MCF 10A (cell line): ENCODE measurements at regions not wholly inside any gene's neighbourhood (a gene's known extent, or its start where the extent isn't known, plus 50 kb on each side); places are given as distances from the start of the nearest gene placed in this dataset.

Experiments used
- BruUV-seq: library from RNA; stranded (reverse); fragments of 400-500 nt; replicated peaks from 2 replicates; lab custom pipeline; 2021; lab: Mats Ljungman, UMichigan
- CTCF ChIA-PET: fragments of 300-600 bp; sonication (Branson Sonifier 250); formaldehyde crosslinking; extraction: SDS; loops from one replicate; lab custom pipeline; 2021; ENCODE audit warnings: antibody characterized with exemption, inconsistent platforms; lab: Yijun Ruan, JAX
- POLR2A ChIA-PET: fragments of 300-600, 350-650 bp; sonication (Branson Sonifier 250); formaldehyde crosslinking; extraction: SDS; loops from one replicate; lab custom pipeline; 2020; ENCODE audit warnings: antibody characterized with exemption, inconsistent platforms; lab: Yijun Ruan, JAX
- DNase-seq: peaks from one replicate; pipeline ENCODE4 v3.0.0-alpha.2; 2018; ENCODE audit not compliant: unreplicated experiment
- H3K27ac Mint-ChIP-seq: one replicate; pipeline ENCODE4 v1.8.0; 2022; ENCODE audit warnings: mild to moderate bottlenecking, low read depth, mixed read lengths; ENCODE audit not compliant: unreplicated experiment
- H3K27me3 Mint-ChIP-seq: one replicate; pipeline ENCODE4 v1.8.0; 2022; ENCODE audit warnings: mixed read lengths; ENCODE audit not compliant: insufficient read depth, unreplicated experiment
- H3K36me3 Mint-ChIP-seq: one replicate; pipeline ENCODE4 v1.8.0; 2022; ENCODE audit warnings: mild to moderate bottlenecking, moderate library complexity, mixed read lengths; ENCODE audit not compliant: insufficient read depth, unreplicated experiment
- H3K4me1 Mint-ChIP-seq: one replicate; pipeline ENCODE4 v1.8.0; 2022; ENCODE audit warnings: mixed read lengths; ENCODE audit not compliant: insufficient read depth, unreplicated experiment
- H3K4me3 Mint-ChIP-seq: one replicate; pipeline ENCODE4 v1.8.0; 2022; ENCODE audit warnings: mild to moderate bottlenecking, moderate library complexity, mixed read lengths; ENCODE audit not compliant: unreplicated experiment
- H3K9me3 Mint-ChIP-seq: one replicate; pipeline ENCODE4 v1.8.0; 2022; ENCODE audit warnings: mixed read lengths; ENCODE audit not compliant: unreplicated experiment
- intact Hi-C: fragments of 100-400 bp; cut with micrococcal nuclease; formaldehyde crosslinking; loops from 2 replicates; pipeline ENCODE4 v1.14.1; 2022
- TF ChIP-seq, protein P1 (sequence below): fragments of 200-600 bp; IDR thresholded peaks from one replicate; pipeline ENCODE4 v1.8.0; 2022; ENCODE audit warnings: antibody characterized with exemption, mild to moderate bottlenecking; ENCODE audit not compliant: unreplicated experiment

DNA sequence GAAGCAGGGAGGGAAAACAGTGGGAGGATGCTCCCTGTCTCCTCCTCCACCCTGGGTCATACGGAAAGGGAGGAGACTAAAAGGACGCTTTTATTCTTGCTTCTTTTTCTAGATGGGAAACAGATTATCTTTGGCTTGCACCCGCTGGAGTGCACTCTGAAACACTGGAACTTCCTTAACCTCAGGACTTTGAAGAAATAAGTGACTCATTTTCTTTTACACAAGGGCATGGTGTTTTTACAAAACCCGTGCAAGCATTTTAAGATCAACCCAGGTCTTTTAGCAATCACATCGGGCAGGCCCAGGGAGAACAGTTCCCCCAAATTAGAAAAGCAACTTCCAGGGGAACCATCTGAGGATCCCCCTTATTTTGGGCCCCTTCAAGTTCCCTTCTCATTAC, 80.9 kb upstream of the TSPAN11 start:
- no peak overlapping the region for H3K4me3 Mint-ChIP-seq
- H3K4me1 Mint-ChIP-seq: no peaks in the 10 kb centered on the region
- TF ChIP-seq, protein P1, sequence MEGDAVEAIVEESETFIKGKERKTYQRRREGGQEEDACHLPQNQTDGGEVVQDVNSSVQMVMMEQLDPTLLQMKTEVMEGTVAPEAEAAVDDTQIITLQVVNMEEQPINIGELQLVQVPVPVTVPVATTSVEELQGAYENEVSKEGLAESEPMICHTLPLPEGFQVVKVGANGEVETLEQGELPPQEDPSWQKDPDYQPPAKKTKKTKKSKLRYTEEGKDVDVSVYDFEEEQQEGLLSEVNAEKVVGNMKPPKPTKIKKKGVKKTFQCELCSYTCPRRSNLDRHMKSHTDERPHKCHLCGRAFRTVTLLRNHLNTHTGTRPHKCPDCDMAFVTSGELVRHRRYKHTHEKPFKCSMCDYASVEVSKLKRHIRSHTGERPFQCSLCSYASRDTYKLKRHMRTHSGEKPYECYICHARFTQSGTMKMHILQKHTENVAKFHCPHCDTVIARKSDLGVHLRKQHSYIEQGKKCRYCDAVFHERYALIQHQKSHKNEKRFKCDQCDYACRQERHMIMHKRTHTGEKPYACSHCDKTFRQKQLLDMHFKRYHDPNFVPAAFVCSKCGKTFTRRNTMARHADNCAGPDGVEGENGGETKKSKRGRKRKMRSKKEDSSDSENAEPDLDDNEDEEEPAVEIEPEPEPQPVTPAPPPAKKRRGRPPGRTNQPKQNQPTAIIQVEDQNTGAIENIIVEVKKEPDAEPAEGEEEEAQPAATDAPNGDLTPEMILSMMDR: no peak
- intact Hi-C loops: no loop called here
- H3K27ac Mint-ChIP-seq: no peak overlapping the region
- ChIA-PET CTCF (interaction anchor here (0.9 to 11.1 kb wide), 3 partner anchors 36 to 426 kb away, joined by 8 to 141 read pairs (median 44); no protein-coding TSS in a partner anchor), POLR2A (no interaction called here)
- no peaks in the 10 kb centered on the region for H3K27me3 Mint-ChIP-seq
- peaks cover 6% of the 10 kb centered on the region for H3K36me3 Mint-ChIP-seq
- no TSS peak for BruUV-seq
- no peaks in the 10 kb centered on the region for H3K9me3 Mint-ChIP-seq
- DNase-seq: peak; percentile 14

DNA sequence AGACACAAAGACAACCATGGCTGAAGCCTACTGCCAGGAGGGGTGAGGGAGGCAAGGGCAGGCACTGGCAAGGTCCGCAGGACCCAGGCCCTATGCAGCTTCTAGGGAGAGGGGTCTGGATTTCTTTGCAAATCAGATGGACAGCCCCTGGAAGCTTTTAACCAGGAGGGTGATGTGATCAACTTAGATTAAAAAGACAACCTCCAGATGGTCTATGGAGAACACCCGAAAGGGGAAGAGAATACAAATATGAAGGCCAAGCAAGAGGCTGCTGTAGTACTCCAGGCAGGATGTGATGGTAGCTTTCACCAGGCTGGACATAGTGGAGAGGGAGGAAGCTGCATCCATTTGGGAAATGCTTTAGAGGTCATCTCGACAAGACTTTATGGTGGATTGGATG, 83.3 kb upstream of the TSPAN11 start:
- TF ChIP-seq, protein P1: no peak
- DNase-seq: no peak
- no TSS peak for BruUV-seq
- CTCF ChIA-PET: interaction anchor here (0.6 to 11.1 kb wide), 6 partner anchors 8 to 439 kb away, joined by 3 to 141 read pairs (median 5); partner anchors contain the start of gene CAPRIN2
- H3K4me1 Mint-ChIP-seq: no peaks in the 10 kb centered on the region
- POLR2A ChIA-PET: interaction anchor here (0.5 to 0.8 kb wide), 2 partner anchors 147 to 557 kb away, joined by 3 read pairs; no protein-coding TSS in a partner anchor
- H3K4me3 Mint-ChIP-seq: no peak overlapping the region
- no peaks in the 10 kb centered on the region for H3K27me3 Mint-ChIP-seq
- no peaks in the 10 kb centered on the region for H3K9me3 Mint-ChIP-seq
- intact Hi-C loops: no loop called here
- no peak overlapping the region for H3K27ac Mint-ChIP-seq
- H3K36me3 Mint-ChIP-seq: peaks cover 6% of the 10 kb centered on the region

DNA sequence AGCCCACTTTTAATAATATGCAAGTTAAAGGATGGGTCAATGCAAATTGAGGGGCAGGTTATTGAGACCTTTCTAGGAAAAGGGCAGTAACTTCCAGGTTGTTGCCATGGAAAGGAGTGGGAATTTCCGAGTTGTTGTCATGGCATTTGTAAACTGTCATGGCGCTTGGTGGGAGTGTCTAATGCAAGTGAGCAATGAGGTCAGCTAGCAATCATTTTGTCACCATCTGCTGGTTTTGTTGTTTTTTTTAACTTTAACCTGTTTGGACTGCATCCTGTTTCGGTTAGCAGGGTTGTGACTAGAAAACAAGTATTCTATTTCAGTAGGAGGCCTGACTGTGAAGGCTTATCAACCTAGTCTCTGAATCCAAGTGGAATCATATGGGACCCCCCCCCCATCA, 85.8 kb upstream of the TSPAN11 start:
- H3K36me3 Mint-ChIP-seq: peaks cover 6% of the 10 kb centered on the region
- H3K9me3 Mint-ChIP-seq: no peaks in the 10 kb centered on the region
- DNase-seq: no peak
- TF ChIP-seq, protein P1: no peak
- peaks cover 10% of the 10 kb centered on the region for H3K4me1 Mint-ChIP-seq
- H3K27ac Mint-ChIP-seq: no peak overlapping the region
- peaks cover 20% of the 10 kb centered on the region for H3K27me3 Mint-ChIP-seq
- intact Hi-C loops: no loop called here
- ChIA-PET POLR2A (no interaction called here), CTCF (interaction anchor here (0.6 to 2.8 kb wide), 3 partner anchors 10 to 1735 kb away, joined by 3 to 8 read pairs (median 5); no protein-coding TSS in a partner anchor)
- H3K4me3 Mint-ChIP-seq: no peak overlapping the region
- no TSS peak for BruUV-seq

DNA sequence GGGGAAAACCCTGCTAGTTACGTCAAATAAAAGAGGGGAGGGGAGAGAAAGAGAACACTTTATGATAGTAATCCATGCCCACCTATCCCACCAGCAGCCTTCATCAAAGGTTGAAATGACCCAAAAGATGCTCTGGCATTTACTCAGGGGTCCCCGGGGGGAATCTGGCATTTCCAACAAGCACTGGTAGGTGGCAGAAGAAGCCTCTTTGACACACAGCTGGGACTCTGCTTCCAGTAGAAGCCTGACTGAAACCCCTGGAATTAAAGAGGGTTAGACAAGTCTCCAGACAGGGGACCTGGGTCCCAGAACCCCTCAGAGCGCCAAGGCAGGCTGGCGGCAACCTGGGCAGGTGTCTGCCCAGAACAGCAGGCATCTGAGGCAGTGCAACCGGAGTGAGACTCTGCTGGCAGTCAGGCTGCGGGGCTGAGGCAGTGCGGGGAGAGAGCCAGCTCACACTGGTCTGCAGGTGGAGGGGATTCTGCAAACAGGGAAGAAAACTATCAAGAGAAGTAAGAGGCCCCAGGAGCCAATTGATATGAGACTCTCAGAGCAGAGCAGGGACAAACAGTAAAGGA, 85.0 kb upstream of the CAPRIN2 start:
- no peak overlapping the region for H3K27ac Mint-ChIP-seq
- peaks cover 6% of the 10 kb centered on the region for H3K36me3 Mint-ChIP-seq
- H3K9me3 Mint-ChIP-seq: no peaks in the 10 kb centered on the region
- H3K4me1 Mint-ChIP-seq: peaks cover 10% of the 10 kb centered on the region
- BruUV-seq: no TSS peak
- DNase-seq: no peak
- intact Hi-C loops: no loop called here
- peaks cover 28% of the 10 kb centered on the region for H3K27me3 Mint-ChIP-seq
- TF ChIP-seq, protein P1: no peak
- ChIA-PET POLR2A (no interaction called here), CTCF (no interaction called here)
- no peak overlapping the region for H3K4me3 Mint-ChIP-seq
